Thymus (tissue), 11 donors: ENCODE measurements at regions not wholly inside any gene's neighbourhood (a gene's known extent, or its start where the extent isn't known, plus 50 kb on each side); places are given as distances from the start of the nearest gene placed in this dataset.

ENCODE experiments used
- DNase-seq, 9 donors: peaks; one replicate each; pipeline ENCODE4 v3.0.0-alpha.2; 2013; ENCODE audit warnings: low spot score in 9 of 9, low read depth in 6 of 9, missing footprints in 1 of 9
- H3K27ac ChIP-seq, 2 donors: one replicate each; pipeline ENCODE4 v1.5.1; 2013; ENCODE audit warnings: control low read depth in 1 of 2, low read depth in 1 of 2, low read length in 1 of 2, mild to moderate bottlenecking in 1 of 2, moderate library complexity in 1 of 2
- H3K27me3 ChIP-seq, 2 donors: one replicate each; pipeline ENCODE4 v1.5.1; 2013; ENCODE audit warnings: low read length in 1 of 2; ENCODE audit not compliant: control insufficient read depth in 2 of 2, insufficient read depth in 1 of 2
- H3K36me3 ChIP-seq, 2 donors: one replicate each; pipeline ENCODE4 v1.5.1; 2013; ENCODE audit warnings: low read length in 1 of 2, mild to moderate bottlenecking in 1 of 2, moderate library complexity in 1 of 2; ENCODE audit not compliant: control insufficient read depth in 2 of 2, insufficient read depth in 2 of 2
- H3K4me1 ChIP-seq, 2 donors: one replicate each; pipeline ENCODE4 v1.5.1; 2013; ENCODE audit warnings: low read length in 2 of 2; ENCODE audit not compliant: control insufficient read depth in 2 of 2, insufficient read depth in 2 of 2
- H3K4me3 ChIP-seq, 2 donors: one replicate each; pipeline ENCODE4 v1.5.1; 2013; ENCODE audit warnings: low read length in 2 of 2, control low read depth in 1 of 2, mild to moderate bottlenecking in 1 of 2
- H3K9me3 ChIP-seq, 2 donors: one replicate each; pipeline ENCODE4 v1.5.1; 2013; ENCODE audit warnings: low read length in 1 of 2, mild to moderate bottlenecking in 1 of 2; ENCODE audit not compliant: control insufficient read depth in 2 of 2, insufficient read depth in 1 of 2
- WGBS: extraction: QIAGEN DNeasy Blood & Tissue Kit; methylation state at CpG from one replicate; pipeline ENCODE4 v1.1.7; 2013; 5-methylcytosine and 5-hydroxymethylcytosine counted together
- donor health status: healthy.

GRCh38 chr9:78813602-78814180 is 516.8 kb downstream of the PSAT1 start:
- Histone ChIP-seq H3K4me3 (no peak overlapping the region), H3K9me3 (no peaks in the 10 kb centered on the region), H3K27me3 (no peaks in the 10 kb centered on the region), H3K27ac (no peak overlapping the region), H3K36me3 (no peaks in the 10 kb centered on the region), H3K4me1 (no peaks in the 10 kb centered on the region)
- DNase-seq = no peak
- WGBS = 88% methylated on average over 15 of the region's 15 CpGs

GRCh38 chr9:78821126-78821822 is 524.3 kb downstream of the PSAT1 start:
- Histone ChIP-seq H3K36me3 (no peaks in the 10 kb centered on the region), H3K27me3 (no peaks in the 10 kb centered on the region), H3K9me3 (no peaks in the 10 kb centered on the region), H3K4me1 (no peaks in the 10 kb centered on the region), H3K27ac (no peak overlapping the region), H3K4me3 (no peak overlapping the region)
- DNase-seq = peak in 5 of 9 donors; percentile 2 to 41 (median 9)
- 56% methylated on average over 9 of the region's 9 CpGs for WGBS

- no peaks in the 10 kb centered on the region for H3K36me3 ChIP-seq
- no peak for DNase-seq
Measured at GRCh38 chr9:78826527-78826926, 529.6 kb downstream of the PSAT1 start.

GRCh38 chr9:78828521-78828920 is 531.6 kb downstream of the PSAT1 start:
- Histone ChIP-seq H3K9me3 (no peaks in the 10 kb centered on the region), H3K36me3 (no peaks in the 10 kb centered on the region), H3K27ac (no peak overlapping the region), H3K4me3 (no peak overlapping the region), H3K4me1 (no peaks in the 10 kb centered on the region), H3K27me3 (no peaks in the 10 kb centered on the region)
- WGBS = 94% methylated on average over 6 of the region's 6 CpGs
- no peak for DNase-seq

More at GRCh38 chr9:78826527-78826926, 529.6 kb downstream of the PSAT1 start:
- no peak overlapping the region for H3K4me3 ChIP-seq
- no peaks in the 10 kb centered on the region for H3K9me3 ChIP-seq
- H3K27ac ChIP-seq = no peak overlapping the region
- 90% methylated on average over 3 of the region's 3 CpGs for WGBS
- H3K4me1 ChIP-seq = no peaks in the 10 kb centered on the region
- no peaks in the 10 kb centered on the region for H3K27me3 ChIP-seq

GRCh38 chr9:78830301-78830700 is 533.4 kb downstream of the PSAT1 start:
- no peak overlapping the region for H3K27ac ChIP-seq
- H3K27me3 ChIP-seq = no peaks in the 10 kb centered on the region
- DNase-seq = no peak
- WGBS = 87% methylated on average over 1 of the region's 1 CpG
- H3K4me3 ChIP-seq = no peak overlapping the region
- no peaks in the 10 kb centered on the region for H3K36me3 ChIP-seq
- no peaks in the 10 kb centered on the region for H3K9me3 ChIP-seq
- H3K4me1 ChIP-seq = no peaks in the 10 kb centered on the region

GRCh38 chr9:78831726-78832125 is 534.8 kb downstream of the PSAT1 start:
- Histone ChIP-seq H3K36me3 (no peaks in the 10 kb centered on the region), H3K27me3 (no peaks in the 10 kb centered on the region), H3K4me3 (no peak overlapping the region), H3K4me1 (no peaks in the 10 kb centered on the region), H3K9me3 (no peaks in the 10 kb centered on the region), H3K27ac (no peak overlapping the region)
- WGBS = 80% methylated on average over 1 of the region's 1 CpG
- no peak for DNase-seq

- no peaks in the 10 kb centered on the region for H3K9me3 ChIP-seq
- no peak for DNase-seq
- no peaks in the 10 kb centered on the region for H3K36me3 ChIP-seq
- H3K4me3 ChIP-seq = no peak overlapping the region
- no peaks in the 10 kb centered on the region for H3K4me1 ChIP-seq
- WGBS = 97% methylated on average over 5 of the region's 5 CpGs
- H3K27me3 ChIP-seq = no peaks in the 10 kb centered on the region
- H3K27ac ChIP-seq = no peak overlapping the region
Measured at GRCh38 chr9:78835928-78836450, 539.1 kb downstream of the PSAT1 start.

- WGBS = 97% methylated on average over 2 of the region's 2 CpGs
- Histone ChIP-seq H3K36me3 (no peaks in the 10 kb centered on the region), H3K4me1 (no peaks in the 10 kb centered on the region), H3K27ac (no peak overlapping the region), H3K27me3 (no peaks in the 10 kb centered on the region), H3K9me3 (no peaks in the 10 kb centered on the region), H3K4me3 (no peak overlapping the region)
- DNase-seq = no peak
Measured at GRCh38 chr9:78839252-78839651, 542.3 kb downstream of the PSAT1 start.

GRCh38 chr9:78848061-78848460 is 551.1 kb downstream of the PSAT1 start:
- DNase-seq = no peak
- no peaks in the 10 kb centered on the region for H3K4me1 ChIP-seq
- H3K36me3 ChIP-seq = no peaks in the 10 kb centered on the region
- H3K27ac ChIP-seq = no peak overlapping the region
- H3K4me3 ChIP-seq = no peak overlapping the region
- no peaks in the 10 kb centered on the region for H3K9me3 ChIP-seq
- 86% methylated on average over 2 of the region's 2 CpGs for WGBS
- H3K27me3 ChIP-seq = no peaks in the 10 kb centered on the region
